AG08396 (cell line): ENCODE measurements at regions not wholly inside any gene's neighbourhood (a gene's known extent, or its start where the extent isn't known, plus 50 kb on each side); places are given as distances from the start of the nearest gene placed in this dataset.
"Not testable (repeated sequence)": the region's sequence is repeated elsewhere in the genome, so short reads cannot be mapped to it uniquely, and the experiment has no call there.

Source experiments
- DNase-seq: peaks from one replicate; pipeline ENCODE4 v3.0.0; 2012; ENCODE audit warnings: low spot score, mixed read lengths

GRCh38 chr1:203401199-203401877, 50.4 kb upstream of the FMOD start:
- DNase-seq: no peak

- DNase-seq: no peak
Observed at GRCh38 chr1:203402152-203402551, 51.2 kb upstream of the FMOD start.

- peak; percentile 70 for DNase-seq
Observed at GRCh38 chr1:203402629-203403337, 51.9 kb upstream of the FMOD start.

GRCh38 chr1:203403586-203403985, 52.7 kb upstream of the FMOD start:
- DNase-seq: no peak

GRCh38 chr1:203404546-203404945, 53.6 kb upstream of the FMOD start:
- no peak for DNase-seq

- DNase-seq: no peak
Observed at GRCh38 chr1:203405703-203406438, 54.9 kb upstream of the FMOD start.

GRCh38 chr1:203406446-203407045, 55.6 kb upstream of the FMOD start:
- DNase-seq: no peak

GRCh38 chr1:203407296-203407695, 56.4 kb upstream of the FMOD start:
- no peak for DNase-seq

- DNase-seq: peak; percentile 74
Observed at GRCh38 chr1:203408486-203409481, 57.9 kb upstream of the FMOD start.

- no peak for DNase-seq
Observed at GRCh38 chr1:203410182-203410900, 59.4 kb upstream of the FMOD start.

GRCh38 chr1:203411431-203411830, 60.5 kb upstream of the FMOD start:
- DNase-seq: not testable (repeated sequence)

- DNase-seq: no peak
Observed at GRCh38 chr1:203419558-203419957, 56.0 kb upstream of the PRELP start.

- DNase-seq: no peak
Observed at GRCh38 chr1:203420263-203420662, 55.3 kb upstream of the PRELP start.

GRCh38 chr1:203421246-203421645, 54.4 kb upstream of the PRELP start:
- DNase-seq: no peak

- DNase-seq: no peak
Observed at GRCh38 chr1:203422116-203422515, 53.5 kb upstream of the PRELP start.

- no peak for DNase-seq
Observed at GRCh38 chr1:203422656-203423055, 53.0 kb upstream of the PRELP start.

- no peak for DNase-seq
Observed at GRCh38 chr1:203424285-203424684, 51.3 kb upstream of the PRELP start.

- no peak for DNase-seq
Observed at GRCh38 chr1:203424861-203425662, 50.5 kb upstream of the PRELP start.

GRCh38 chr1:203425663-203425975, 50.0 kb upstream of the PRELP start:
- DNase-seq: no peak
